Fibroblast of skin of right quadriceps (primary cell): ENCODE measurements at regions not wholly inside any gene's neighbourhood (a gene's known extent, or its start where the extent isn't known, plus 50 kb on each side); places are given as distances from the start of the nearest gene placed in this dataset.
"Not testable (repeated sequence)": the region's sequence is repeated elsewhere in the genome, so short reads cannot be mapped to it uniquely, and the experiment has no call there.

Experiments used
- DNase-seq: peaks from one replicate; pipeline ENCODE4 v3.0.0-alpha.2; 2013

GRCh38 chr7:114806590-114807162 lies 115.2 kb upstream of the MDFIC start:
- no peak for DNase-seq

- DNase-seq: no peak
Measured at GRCh38 chr7:114812570-114812969, 109.3 kb upstream of the MDFIC start.

GRCh38 chr7:114813624-114814023 lies 108.3 kb upstream of the MDFIC start:
- no peak for DNase-seq

GRCh38 chr7:114817036-114817435 lies 104.9 kb upstream of the MDFIC start:
- not testable (repeated sequence) for DNase-seq

- peak; percentile 84 for DNase-seq
Measured at GRCh38 chr7:114818501-114818900, 103.4 kb upstream of the MDFIC start.

- peak; percentile 98 for DNase-seq
Measured at GRCh38 chr7:114819616-114820362, 102.1 kb upstream of the MDFIC start.

- DNase-seq: peak; percentile 79
Measured at GRCh38 chr7:114821030-114821900, 100.6 kb upstream of the MDFIC start.

- DNase-seq: no peak
Measured at GRCh38 chr7:114822131-114822530, 99.8 kb upstream of the MDFIC start.

- no peak for DNase-seq
Measured at GRCh38 chr7:114822844-114823243, 99.0 kb upstream of the MDFIC start.

- peak; percentile 4 for DNase-seq
Measured at GRCh38 chr7:114823290-114823689, 98.6 kb upstream of the MDFIC start.

- no peak for DNase-seq
Measured at GRCh38 chr7:114825423-114825951, 96.4 kb upstream of the MDFIC start.

- no peak for DNase-seq
Measured at GRCh38 chr7:114830952-114831351, 90.9 kb upstream of the MDFIC start.

- DNase-seq: no peak
Measured at GRCh38 chr7:114832906-114833595, 88.8 kb upstream of the MDFIC start.

GRCh38 chr7:114835303-114835702 lies 86.6 kb upstream of the MDFIC start:
- no peak for DNase-seq

- no peak for DNase-seq
Measured at GRCh38 chr7:114835861-114836260, 86.0 kb upstream of the MDFIC start.

- DNase-seq: peak; percentile 56
Measured at GRCh38 chr7:114842551-114843065, 79.3 kb upstream of the MDFIC start.

GRCh38 chr7:114843102-114843501 lies 78.8 kb upstream of the MDFIC start:
- DNase-seq: no peak

GRCh38 chr7:114851406-114852061 lies 70.4 kb upstream of the MDFIC start:
- peak; percentile 74 for DNase-seq

GRCh38 chr7:114852293-114852692 lies 69.6 kb upstream of the MDFIC start:
- peak; percentile 24 for DNase-seq

- DNase-seq: no peak
Measured at GRCh38 chr7:114853189-114853588, 68.7 kb upstream of the MDFIC start.

- DNase-seq: no peak
Measured at GRCh38 chr7:114854369-114854768, 67.5 kb upstream of the MDFIC start.

GRCh38 chr7:114856625-114857024 lies 65.3 kb upstream of the MDFIC start:
- peak; percentile 63 for DNase-seq
